ENCODE measurements at regions not wholly inside any gene's neighbourhood (a gene's known extent, or its start where the extent isn't known, plus 50 kb on each side); places are given as distances from the start of the nearest gene placed in this dataset.

- peaks cover 72 to 74% of the 10 kb centered on the region in 2 experiments for H3K9me3 Mint-ChIP-seq
- WGBS (ENCODE audit: extremely low coverage, insufficient read length, low lambda C conversion rate) = no CpG with 5 or more reads among the region's 11 CpGs
These were observed 61.0 kb downstream of the ZCCHC12 start for GRCh38 chrX:118884552-118885138.

More at GRCh38 chrX:118884552-118885138, 61.0 kb downstream of the ZCCHC12 start:
- Histone ChIP-seq H2BK12ac (ENCODE audit: insufficient read length, low read depth, low read length) (no peak overlapping the region), H3K23me2 (ENCODE audit: insufficient read length, low read depth, low read length, poor library complexity, severe bottlenecking) (no peaks in the 10 kb centered on the region), H3T11ph (ENCODE audit: low read length) (no peak overlapping the region), H3K18ac (ENCODE audit: insufficient read length, low read depth, low read length) (no peak overlapping the region), H4K5ac (ENCODE audit: insufficient read length, low read depth, low read length) (no peak overlapping the region), H2BK5ac (ENCODE audit: insufficient read length, low read length) (no peak overlapping the region), H2BK120ac (ENCODE audit: low read depth, low read length, poor library complexity, severe bottlenecking) (no peak overlapping the region), H3K4me2 (ENCODE audit: insufficient read depth, insufficient read length, low read length) (no peak overlapping the region), H3K27ac (ENCODE audit: insufficient read length, low read depth, low read length) (no peak overlapping the region), H3K4ac (ENCODE audit: low read depth, low read length) (no peak overlapping the region), H2BK20ac (ENCODE audit: low read depth, low read length, poor library complexity, severe bottlenecking) (no peak overlapping the region), H3K23ac (ENCODE audit: insufficient read length, low read depth, low read length) (no peak overlapping the region), H3K4me1 (ENCODE audit: insufficient read depth, low read length) (no peaks in the 10 kb centered on the region), H2AFZ (ENCODE audit: low read length) (no peak overlapping the region), H3K56ac (ENCODE audit: insufficient read length, low read depth, low read length) (no peak overlapping the region), H2BK15ac (ENCODE audit: low read depth, low read length) (no peak overlapping the region), H3K9me3 (ENCODE audit: control insufficient read depth, low read depth, low read length) (peaks cover 17% of the 10 kb centered on the region), H3K14ac (ENCODE audit: insufficient read depth, low read length) (no peak overlapping the region), H4K20me1 (ENCODE audit: control insufficient read depth, insufficient read depth, insufficient read length) (no peaks in the 10 kb centered on the region), H4K91ac (ENCODE audit: insufficient read length, low read depth, low read length) (no peak overlapping the region), H3K79me1 (ENCODE audit: insufficient read depth, low read depth, low read length, poor library complexity, severe bottlenecking) (no peaks in the 10 kb centered on the region), H3K27me3 (ENCODE audit: insufficient read depth, low read length) (no peaks in the 10 kb centered on the region), H2AK5ac (ENCODE audit: insufficient read length, low read length) (no peak overlapping the region), H4K8ac (replicated peaks; ENCODE audit: insufficient read length, low read depth, low read length) (no peak overlapping the region), H3K79me2 (ENCODE audit: insufficient read depth, low read length) (no peaks in the 10 kb centered on the region), H3K9ac (ENCODE audit: extremely low read depth, insufficient read length, low read length) (no peak overlapping the region)
- Mint-ChIP-seq H3K27me3 (ENCODE audit: low read depth) (peaks cover 4% of the 10 kb centered on the region), H3K27ac (no peak overlapping the region; a peak in 1 of 7 replicates), H3K36me3 (ENCODE audit: insufficient read depth in 1 of 3, low read depth in 3 of 3) (no peaks in the 10 kb centered on the region; a peak in 3 of 7 replicates), H3K4me3 (no peak overlapping the region), H3K4me1 (no peaks in the 10 kb centered on the region)
- no peak for TF ChIP-seq CTCF (conservative IDR thresholded peaks at IDR 0.05)
- no peak for DNase-seq
